Liver (tissue), 8 donors: ENCODE measurements at regions not wholly inside any gene's neighbourhood (a gene's known extent, or its start where the extent isn't known, plus 50 kb on each side); places are given as distances from the start of the nearest gene placed in this dataset.

Experiments used
- DNase-seq: peaks from one replicate; pipeline ENCODE4 v3.0.0-alpha.2; 2017; ENCODE audit warnings: low spot score
- H3K27ac ChIP-seq, 2 donors: one replicate each; pipeline ENCODE4 v1.7.0; 2013; ENCODE audit warnings: inconsistent platforms in 2 of 2, low read length in 2 of 2, control low read depth in 1 of 2, low read depth in 1 of 2, mild to moderate bottlenecking in 1 of 2
- H3K27me3 ChIP-seq, 4 donors: one replicate each; pipeline versions ENCODE4 v1.6.1 to v1.7.0; 2013; ENCODE audit warnings: low read length in 3 of 4, inconsistent platforms in 1 of 4, mild to moderate bottlenecking in 1 of 4, moderate library complexity in 1 of 4; ENCODE audit not compliant: control insufficient read depth in 4 of 4, insufficient read depth in 4 of 4
- H3K36me3 ChIP-seq, 4 donors: one replicate each; pipeline versions ENCODE4 v1.6.1 to v1.7.0; 2013; ENCODE audit warnings: low read length in 3 of 4, mild to moderate bottlenecking in 3 of 4, low read depth in 1 of 4, moderate library complexity in 1 of 4; ENCODE audit not compliant: control insufficient read depth in 4 of 4, insufficient read depth in 3 of 4
- H3K4me1 ChIP-seq, 4 donors: one replicate each; pipeline versions ENCODE4 v1.6.1 to v1.7.0; 2013; ENCODE audit warnings: low read length in 3 of 4, mild to moderate bottlenecking in 3 of 4, moderate library complexity in 1 of 4; ENCODE audit not compliant: control insufficient read depth in 4 of 4, insufficient read depth in 4 of 4
- H3K4me3 ChIP-seq, 3 donors: one replicate each; pipeline versions ENCODE4 v1.6.1 to v1.7.0; 2013; ENCODE audit warnings: low read length in 3 of 3, control low read depth in 1 of 3, low read depth in 1 of 3, mild to moderate bottlenecking in 1 of 3
- H3K9ac ChIP-seq, 2 donors: one replicate each; pipeline ENCODE4 v1.7.0; 2013; ENCODE audit warnings: low read length in 2 of 2, mild to moderate bottlenecking in 2 of 2, moderate library complexity in 2 of 2, control low read depth in 1 of 2, low read depth in 1 of 2
- H3K9me3 ChIP-seq, 4 donors: one replicate each; pipeline versions ENCODE4 v1.6.1 to v1.7.0; 2013; ENCODE audit warnings: low read length in 3 of 4; ENCODE audit not compliant: control insufficient read depth in 4 of 4
- CTCF ChIP-seq: fragments of 150-350 bp; IDR thresholded peaks from 2 replicates; pipeline ENCODE4 v1.5.1; 2017; ENCODE audit warnings: improper control_type of control experiment, low read depth, low read length; ENCODE audit not compliant: missing input control
- EGR1 ChIP-seq, 2 donors: IDR thresholded peaks; 2 replicates each; pipeline ENCODE4 v1.6.1; 2016 to 2018; ENCODE audit warnings: antibody characterized with exemption in 2 of 2, low read depth in 2 of 2
- FOXA1 ChIP-seq: IDR thresholded peaks from 2 replicates; pipeline ENCODE4 v1.6.1; 2016; ENCODE audit warnings: antibody characterized with exemption
- GABPA ChIP-seq, 2 donors: IDR thresholded peaks in 1 of 2; conservative IDR thresholded peaks in 1 of 2; 2 replicates each; pipeline ENCODE4 v1.6.1; 2016; ENCODE audit warnings: antibody characterized with exemption in 2 of 2, mild to moderate bottlenecking in 1 of 2, moderate library complexity in 1 of 2
- HNF4A ChIP-seq, 2 donors: conservative IDR thresholded peaks; 2 replicates each; pipeline ENCODE4 v1.6.1; 2016; ENCODE audit warnings: antibody characterized with exemption in 2 of 2, mild to moderate bottlenecking in 2 of 2
- HNF4G ChIP-seq: IDR thresholded peaks from 2 replicates; pipeline ENCODE4 v1.6.1; 2016; ENCODE audit warnings: antibody characterized with exemption
- JUND ChIP-seq, 2 donors: IDR thresholded peaks; 2 replicates each; pipeline ENCODE4 v1.6.1; 2016; ENCODE audit warnings: antibody characterized with exemption in 2 of 2
- MAX ChIP-seq: IDR thresholded peaks from 2 replicates; pipeline ENCODE4 v1.6.1; 2016; ENCODE audit warnings: antibody characterized with exemption
- NR2F2 ChIP-seq: IDR thresholded peaks from 2 replicates; pipeline ENCODE4 v1.6.1; 2016; ENCODE audit warnings: antibody characterized with exemption
- RAD21 ChIP-seq, 2 donors: IDR thresholded peaks; 2 replicates each; pipeline ENCODE4 v1.6.1; 2016; ENCODE audit warnings: antibody characterized with exemption in 2 of 2, mild to moderate bottlenecking in 2 of 2
- REST ChIP-seq: IDR thresholded peaks from 2 replicates; pipeline ENCODE4 v1.6.1; 2016; ENCODE audit warnings: antibody characterized with exemption, mild to moderate bottlenecking
- RXRA ChIP-seq, 2 donors: IDR thresholded peaks; 2 replicates each; pipeline ENCODE4 v1.6.1; 2017 to 2018; ENCODE audit warnings: antibody characterized with exemption in 2 of 2, mild to moderate bottlenecking in 1 of 2
- SP1 ChIP-seq: IDR thresholded peaks from 2 replicates; pipeline ENCODE4 v1.6.1; 2018; ENCODE audit warnings: antibody characterized with exemption, mild to moderate bottlenecking
- YY1 ChIP-seq: IDR thresholded peaks from 2 replicates; pipeline ENCODE4 v1.6.1; 2016; ENCODE audit warnings: antibody characterized with exemption, mild to moderate bottlenecking
- ZBTB33 ChIP-seq: IDR thresholded peaks from 2 replicates; pipeline ENCODE4 v1.6.1; 2016; ENCODE audit warnings: antibody characterized with exemption
- WGBS: extraction: QIAGEN DNeasy Blood & Tissue Kit; methylation state at CpG from one replicate; pipeline ENCODE4 v1.1.7; 2013; 5-methylcytosine and 5-hydroxymethylcytosine counted together
- donor health status: healthy.
- donor health status: healthy.
- donor health status: healthy.
- donor health status: healthy.
- donor health status: healthy.

GRCh38 chr3:468172-468571 lies 271.6 kb downstream of the CHL1 start:
- Histone ChIP-seq H3K36me3 (no peaks in the 10 kb centered on the region), H3K4me3 (no peak overlapping the region), H3K27ac (no peak overlapping the region), H3K4me1 (no peaks in the 10 kb centered on the region), H3K27me3 (no peaks in the 10 kb centered on the region), H3K9me3 (peaks cover 0 to 2% (median 0%) of the 10 kb centered on the region in 4 donors), H3K9ac (no peak overlapping the region)
- TF ChIP-seq RAD21 (IDR thresholded peaks at IDR 0.05) = peak; percentile 48 to 60
- TF ChIP-seq HNF4G = no peak
- peak; percentile 40 for TF ChIP-seq CTCF
- TF ChIP-seq EGR1 (IDR thresholded peaks at IDR 0.05; ENCODE audit: low read depth in 2 of 2) = no peak
- no peak for DNase-seq
- 29% methylated on average over 5 of the region's 5 CpGs for WGBS

- no peak for TF ChIP-seq YY1
- no peak for TF ChIP-seq JUND (IDR thresholded peaks at IDR 0.05)
- TF ChIP-seq FOXA1 = no peak
- TF ChIP-seq NR2F2 = no peak
- no peak for TF ChIP-seq GABPA (IDR thresholded peaks at IDR 0.05 in 1 of 2, conservative IDR thresholded peaks at IDR 0.05 in 1 of 2)
- TF ChIP-seq CTCF = no peak
- TF ChIP-seq MAX = no peak
- TF ChIP-seq HNF4G = no peak
- no peaks in the 10 kb centered on the region for H3K4me1 ChIP-seq
- H3K27ac ChIP-seq = no peak overlapping the region
- no peak for DNase-seq
- WGBS = 63% methylated on average over 5 of the region's 5 CpGs
- H3K27me3 ChIP-seq = no peaks in the 10 kb centered on the region
- no peak overlapping the region for H3K9ac ChIP-seq
- no peak overlapping the region for H3K4me3 ChIP-seq
- no peaks in the 10 kb centered on the region for H3K36me3 ChIP-seq
- H3K9me3 ChIP-seq = peaks cover 0 to 2% (median 0%) of the 10 kb centered on the region in 4 donors
Observed at GRCh38 chr3:473033-473800, 276.7 kb downstream of the CHL1 start.

- WGBS = 93% methylated on average over 1 of the region's 1 CpG
- no peak overlapping the region for H3K27ac ChIP-seq
- H3K27me3 ChIP-seq = no peaks in the 10 kb centered on the region
- H3K36me3 ChIP-seq = no peaks in the 10 kb centered on the region
- no peak for DNase-seq
- no peak overlapping the region for H3K9ac ChIP-seq
- H3K4me3 ChIP-seq = no peak overlapping the region
- peaks cover 0 to 2% (median 0%) of the 10 kb centered on the region in 4 donors for H3K9me3 ChIP-seq
- H3K4me1 ChIP-seq = no peaks in the 10 kb centered on the region
- TF ChIP-seq JUND (IDR thresholded peaks at IDR 0.05) (no peak), FOXA1 (no peak), NR2F2 (no peak), ZBTB33 (no peak), HNF4A (conservative IDR thresholded peaks at IDR 0.05) (no peak), RXRA (IDR thresholded peaks at IDR 0.05) (no peak), REST (no peak), GABPA (IDR thresholded peaks at IDR 0.05 in 1 of 2, conservative IDR thresholded peaks at IDR 0.05 in 1 of 2) (no peak), SP1 (no peak)
Observed at GRCh38 chr3:474828-475227, 278.3 kb downstream of the CHL1 start.
